ENCODE measurements at regions not wholly inside any gene's neighbourhood (a gene's known extent, or its start where the extent isn't known, plus 50 kb on each side); places are given as distances from the start of the nearest gene placed in this dataset.
"Not testable (repeated sequence)": the region's sequence is repeated elsewhere in the genome, so short reads cannot be mapped to it uniquely, and the experiment has no call there.

- H3K36me3 ChIP-seq: no peaks in the 10 kb centered on the region
- no peak for TF ChIP-seq CTCF (IDR thresholded peaks at IDR 0.05; ENCODE audit: low read depth, low read length)
- H3K9me3 ChIP-seq (ENCODE audit: severe bottlenecking): peaks cover 6% of the 10 kb centered on the region
- no peak overlapping the region for H3K27ac ChIP-seq
- H3K27me3 ChIP-seq (ENCODE audit: insufficient read depth, low read depth, severe bottlenecking): no peaks in the 10 kb centered on the region
- no peak overlapping the region for H3K4me3 ChIP-seq (ENCODE audit: low read depth, low read length)
- DNase-seq: no peak
Measured at GRCh38 chr7:91474074-91474473, 209.8 kb downstream of the FZD1 start.

DNA sequence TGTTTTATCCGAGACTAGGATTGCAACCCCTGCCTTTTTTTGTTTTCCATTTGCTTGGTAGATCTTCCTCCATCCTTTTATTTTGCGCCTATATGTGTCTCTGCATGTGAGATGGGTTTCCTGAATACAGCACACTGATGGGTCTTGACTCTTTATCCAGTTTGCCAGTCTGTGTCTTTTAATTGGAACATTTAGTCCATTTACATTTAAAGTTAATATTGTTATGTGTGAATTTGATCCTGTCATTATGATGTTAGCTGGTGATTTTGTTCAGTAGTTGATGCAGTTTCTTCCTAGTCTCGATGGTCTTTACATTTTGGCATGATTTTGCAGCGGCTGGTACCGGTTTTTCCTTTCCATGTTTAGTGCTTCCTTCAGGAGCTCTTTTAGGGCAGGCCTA, 216.2 kb downstream of the FZD1 start:
- H3K36me3 ChIP-seq; H3K9me3 ChIP-seq (ENCODE audit: severe bottlenecking); H3K27me3 ChIP-seq (ENCODE audit: insufficient read depth, low read depth, severe bottlenecking); H3K27ac ChIP-seq; DNase-seq; H3K4me3 ChIP-seq (ENCODE audit: low read depth, low read length): not testable (repeated sequence)

GRCh38 chr7:91491868-91492267, 227.6 kb downstream of the FZD1 start:
- H3K36me3 ChIP-seq: no peaks in the 10 kb centered on the region
- TF ChIP-seq CTCF (IDR thresholded peaks at IDR 0.05; ENCODE audit: low read depth, low read length): no peak
- no peak overlapping the region for H3K27ac ChIP-seq
- H3K27me3 ChIP-seq (ENCODE audit: insufficient read depth, low read depth, severe bottlenecking): no peaks in the 10 kb centered on the region
- H3K4me3 ChIP-seq (ENCODE audit: low read depth, low read length): no peak overlapping the region
- no peak for DNase-seq
- H3K9me3 ChIP-seq (ENCODE audit: severe bottlenecking): no peaks in the 10 kb centered on the region

DNA sequence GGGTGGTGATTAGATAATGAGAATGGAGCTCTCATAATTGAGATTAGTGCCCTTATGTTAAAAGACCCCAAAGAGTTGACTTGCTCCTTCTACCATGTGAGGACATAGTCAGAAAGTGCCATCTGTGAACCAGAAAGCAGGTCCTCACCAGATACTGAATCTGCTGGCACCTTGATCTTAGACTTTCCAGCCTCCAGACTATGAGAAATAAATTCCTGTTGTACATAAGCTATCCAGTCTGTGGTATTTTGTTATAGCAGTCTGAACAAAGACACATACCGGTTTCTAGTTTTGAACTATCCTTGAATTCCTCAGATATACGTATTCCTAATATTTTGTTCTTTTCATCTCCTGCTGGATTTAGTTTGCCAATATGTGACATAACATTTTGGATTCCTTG, 228.1 kb downstream of the FZD1 start:
- no peak for DNase-seq
- Histone ChIP-seq H3K27me3 (ENCODE audit: insufficient read depth, low read depth, severe bottlenecking) (no peaks in the 10 kb centered on the region), H3K36me3 (no peaks in the 10 kb centered on the region), H3K27ac (no peak overlapping the region), H3K4me3 (ENCODE audit: low read depth, low read length) (no peak overlapping the region), H3K9me3 (ENCODE audit: severe bottlenecking) (no peaks in the 10 kb centered on the region)
- TF ChIP-seq CTCF (IDR thresholded peaks at IDR 0.05; ENCODE audit: low read depth, low read length): no peak

DNA sequence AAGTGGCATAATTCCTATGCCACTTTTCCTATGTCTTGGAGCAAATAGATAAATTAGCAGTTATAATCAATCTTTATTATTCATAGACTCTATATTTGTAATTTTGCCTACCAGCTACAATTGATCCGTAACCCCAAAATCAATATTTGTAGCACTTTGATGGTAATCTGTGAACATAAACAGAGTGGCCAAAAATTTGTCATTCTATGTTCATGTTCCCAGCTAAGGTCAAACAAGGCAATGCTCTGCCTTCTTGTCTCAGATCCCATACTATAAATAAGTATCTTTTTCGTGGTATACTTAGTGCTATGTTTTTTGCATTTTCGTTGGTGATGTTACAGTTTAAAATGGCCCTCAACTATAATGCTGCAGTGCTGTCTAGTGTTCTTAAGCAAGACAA, 228.5 kb downstream of the FZD1 start:
- DNase-seq: no peak
- no peaks in the 10 kb centered on the region for H3K9me3 ChIP-seq (ENCODE audit: severe bottlenecking)
- no peaks in the 10 kb centered on the region for H3K27me3 ChIP-seq (ENCODE audit: insufficient read depth, low read depth, severe bottlenecking)
- no peak for TF ChIP-seq CTCF (IDR thresholded peaks at IDR 0.05; ENCODE audit: low read depth, low read length)
- no peak overlapping the region for H3K27ac ChIP-seq
- no peaks in the 10 kb centered on the region for H3K36me3 ChIP-seq
- no peak overlapping the region for H3K4me3 ChIP-seq (ENCODE audit: low read depth, low read length)

- no peak overlapping the region for H3K4me3 ChIP-seq (ENCODE audit: low read depth, low read length)
- H3K27ac ChIP-seq: no peak overlapping the region
- DNase-seq: no peak
- H3K36me3 ChIP-seq: no peaks in the 10 kb centered on the region
- no peaks in the 10 kb centered on the region for H3K27me3 ChIP-seq (ENCODE audit: insufficient read depth, low read depth, severe bottlenecking)
- no peaks in the 10 kb centered on the region for H3K9me3 ChIP-seq (ENCODE audit: severe bottlenecking)
- no peak for TF ChIP-seq CTCF (IDR thresholded peaks at IDR 0.05; ENCODE audit: low read depth, low read length)
Measured at GRCh38 chr7:91494450-91494849, 230.2 kb downstream of the FZD1 start.
